ENCODE measurements at regions not wholly inside any gene's neighbourhood (a gene's known extent, or its start where the extent isn't known, plus 50 kb on each side); places are given as distances from the start of the nearest gene placed in this dataset.

DNA sequence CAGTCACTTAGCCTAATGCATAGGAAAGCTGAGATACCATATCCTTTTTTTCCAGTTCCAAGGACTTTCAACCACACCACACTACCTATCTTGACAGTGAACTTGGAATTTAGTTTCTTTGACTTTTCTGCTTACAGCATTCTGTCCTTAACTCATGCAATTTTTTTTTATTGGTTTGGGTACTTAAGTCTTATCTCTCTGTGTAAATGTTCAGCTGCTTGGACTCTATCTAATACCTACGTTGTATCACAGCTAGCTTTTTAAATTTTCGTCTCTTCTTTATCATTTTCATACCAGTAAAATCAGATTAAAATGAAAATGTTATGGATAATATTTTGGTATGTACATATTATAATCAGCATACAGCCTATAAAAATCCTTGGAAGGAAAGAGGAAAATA lies 106.9 kb upstream of the ADGRF1 start:
- TF ChIP-seq, protein P1, sequence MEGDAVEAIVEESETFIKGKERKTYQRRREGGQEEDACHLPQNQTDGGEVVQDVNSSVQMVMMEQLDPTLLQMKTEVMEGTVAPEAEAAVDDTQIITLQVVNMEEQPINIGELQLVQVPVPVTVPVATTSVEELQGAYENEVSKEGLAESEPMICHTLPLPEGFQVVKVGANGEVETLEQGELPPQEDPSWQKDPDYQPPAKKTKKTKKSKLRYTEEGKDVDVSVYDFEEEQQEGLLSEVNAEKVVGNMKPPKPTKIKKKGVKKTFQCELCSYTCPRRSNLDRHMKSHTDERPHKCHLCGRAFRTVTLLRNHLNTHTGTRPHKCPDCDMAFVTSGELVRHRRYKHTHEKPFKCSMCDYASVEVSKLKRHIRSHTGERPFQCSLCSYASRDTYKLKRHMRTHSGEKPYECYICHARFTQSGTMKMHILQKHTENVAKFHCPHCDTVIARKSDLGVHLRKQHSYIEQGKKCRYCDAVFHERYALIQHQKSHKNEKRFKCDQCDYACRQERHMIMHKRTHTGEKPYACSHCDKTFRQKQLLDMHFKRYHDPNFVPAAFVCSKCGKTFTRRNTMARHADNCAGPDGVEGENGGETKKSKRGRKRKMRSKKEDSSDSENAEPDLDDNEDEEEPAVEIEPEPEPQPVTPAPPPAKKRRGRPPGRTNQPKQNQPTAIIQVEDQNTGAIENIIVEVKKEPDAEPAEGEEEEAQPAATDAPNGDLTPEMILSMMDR (IDR thresholded peaks at IDR 0.05; ENCODE audit: insufficient read depth, low read depth, low read length), result no peak
- TF ChIP-seq EZH2 (IDR thresholded peaks at IDR 0.05; ENCODE audit: insufficient read depth, low read length), result no peak

Measured in astrocyte (in vitro differentiated cells and primary cell).